ENCODE measurements at regions not wholly inside any gene's neighbourhood (a gene's known extent, or its start where the extent isn't known, plus 50 kb on each side); places are given as distances from the start of the nearest gene placed in this dataset.
A peak's percentile ranks its signal among the peaks of the same experiment; 100 is the strongest.

- DNase-seq (ENCODE audit: low spot score) = peak; percentile 27
Measured at GRCh38 chrX:149274516-149275105, 230.5 kb downstream of the IDS start.

GRCh38 chrX:149272690-149273463, 232.2 kb downstream of the IDS start:
- peak; percentile 5 for DNase-seq (ENCODE audit: low spot score)

- DNase-seq (ENCODE audit: low spot score) = no peak
Measured at GRCh38 chrX:149267878-149268813, 237.0 kb downstream of the IDS start.

GRCh38 chrX:149262086-149262485, 243.0 kb downstream of the IDS start:
- no peak for DNase-seq (ENCODE audit: low spot score)

- peak; percentile 13 for DNase-seq (ENCODE audit: low spot score)
Measured at GRCh38 chrX:149259241-149259640, 245.9 kb downstream of the IDS start.

GRCh38 chrX:149255860-149256259, 249.2 kb downstream of the IDS start:
- DNase-seq (ENCODE audit: low spot score) = no peak

- DNase-seq (ENCODE audit: low spot score) = no peak
Measured at GRCh38 chrX:149248073-149248625, 257.0 kb downstream of the IDS start.

GRCh38 chrX:149230689-149231088, 274.4 kb downstream of the IDS start:
- no peak for DNase-seq (ENCODE audit: low spot score)

GRCh38 chrX:149223854-149224253, 281.3 kb downstream of the IDS start:
- no peak for DNase-seq (ENCODE audit: low spot score)

GRCh38 chrX:149222040-149222439, 283.1 kb downstream of the IDS start:
- DNase-seq (ENCODE audit: low spot score) = no peak

GRCh38 chrX:149221230-149221629, 283.9 kb downstream of the IDS start:
- no peak for DNase-seq (ENCODE audit: low spot score)

- no peak for DNase-seq (ENCODE audit: low spot score)
Measured at GRCh38 chrX:149213264-149213663, 291.8 kb downstream of the IDS start.

- no peak for DNase-seq (ENCODE audit: low spot score)
Measured at GRCh38 chrX:149208307-149208706, 296.8 kb downstream of the IDS start.

GRCh38 chrX:149207518-149207917, 297.6 kb downstream of the IDS start:
- DNase-seq (ENCODE audit: low spot score) = no peak

- DNase-seq (ENCODE audit: low spot score) = no peak
Measured at GRCh38 chrX:149205937-149206336, 299.2 kb downstream of the IDS start.

- no peak for DNase-seq (ENCODE audit: low spot score)
Measured at GRCh38 chrX:149205081-149205480, 300.0 kb downstream of the IDS start.

GRCh38 chrX:149199734-149200133, 305.4 kb downstream of the IDS start:
- no peak for DNase-seq (ENCODE audit: low spot score)

GRCh38 chrX:149198980-149199732, 305.9 kb downstream of the IDS start:
- DNase-seq (ENCODE audit: low spot score) = no peak

GRCh38 chrX:149185087-149185486, 320.0 kb downstream of the IDS start:
- DNase-seq (ENCODE audit: low spot score) = peak; percentile 45

- DNase-seq (ENCODE audit: low spot score) = no peak
Measured at GRCh38 chrX:149161435-149162088, 343.5 kb downstream of the IDS start.

GRCh38 chrX:149157976-149158375, 347.1 kb downstream of the IDS start:
- no peak for DNase-seq (ENCODE audit: low spot score)

Measured in A172 (cell line).